ENCODE measurements at regions not wholly inside any gene's neighbourhood (a gene's known extent, or its start where the extent isn't known, plus 50 kb on each side); places are given as distances from the start of the nearest gene placed in this dataset.

GRCh38 chr6:165760803-165761185, 97.8 kb upstream of the PDE10A start:
- Histone ChIP-seq H3K4me3 (ENCODE audit: low read length in 2 of 2) (no peak overlapping the region), H3K27ac (ENCODE audit: low read depth in 1 of 2, low read length in 2 of 2) (no peak overlapping the region), H3K9me3 (ENCODE audit: control insufficient read depth, low read length) (peaks cover 3% of the 10 kb centered on the region), H3K4me1 (ENCODE audit: control insufficient read depth in 1 of 2, insufficient read depth in 2 of 2, low read length in 2 of 2) (no peaks in the 10 kb centered on the region), H3K27me3 (ENCODE audit: control insufficient read depth in 1 of 2, insufficient read depth in 2 of 2, low read length in 1 of 2) (no peaks in the 10 kb centered on the region), H3K36me3 (ENCODE audit: control insufficient read depth in 1 of 2, insufficient read depth in 2 of 2, low read length in 1 of 2) (no peaks in the 10 kb centered on the region)
- ATAC-seq (ENCODE audit: low FRiP score): no peak
- DNase-seq: no peak
- 92 to 95% methylated on average over 8 of the region's 8 CpGs for WGBS, 2 donors
- intact Hi-C loops (cut with DNase I): no loop called here

- no peaks in the 10 kb centered on the region for H3K4me1 ChIP-seq (ENCODE audit: control insufficient read depth in 1 of 2, insufficient read depth in 2 of 2, low read length in 2 of 2)
- no peaks in the 10 kb centered on the region for H3K27me3 ChIP-seq (ENCODE audit: control insufficient read depth in 1 of 2, insufficient read depth in 2 of 2, low read length in 1 of 2)
- ATAC-seq (ENCODE audit: low FRiP score) (no peak), DNase-seq (no peak)
- intact Hi-C loops (cut with DNase I): no loop called here
- H3K36me3 ChIP-seq (ENCODE audit: control insufficient read depth in 1 of 2, insufficient read depth in 2 of 2, low read length in 1 of 2): no peaks in the 10 kb centered on the region
- H3K27ac ChIP-seq (ENCODE audit: low read depth in 1 of 2, low read length in 2 of 2): no peak overlapping the region
- H3K4me3 ChIP-seq (ENCODE audit: low read length in 2 of 2): no peak overlapping the region
- WGBS, 2 donors: 89 to 91% methylated on average over 7 of the region's 7 CpGs
- H3K9me3 ChIP-seq (ENCODE audit: control insufficient read depth, low read length): peaks cover 3% of the 10 kb centered on the region
Observed at GRCh38 chr6:165760126-165760802, 97.2 kb upstream of the PDE10A start.

- H3K27me3 ChIP-seq (ENCODE audit: control insufficient read depth in 1 of 2, insufficient read depth in 2 of 2, low read length in 1 of 2): no peaks in the 10 kb centered on the region
- intact Hi-C loops (cut with DNase I): no loop called here
- no peak for DNase-seq
Observed at GRCh38 chr6:165758441-165758840, 95.4 kb upstream of the PDE10A start.

GRCh38 chr6:165755583-165755982, 92.5 kb upstream of the PDE10A start:
- Histone ChIP-seq H3K27ac (ENCODE audit: low read depth in 1 of 2, low read length in 2 of 2) (no peak overlapping the region), H3K27me3 (ENCODE audit: control insufficient read depth in 1 of 2, insufficient read depth in 2 of 2, low read length in 1 of 2) (no peaks in the 10 kb centered on the region), H3K36me3 (ENCODE audit: control insufficient read depth in 1 of 2, insufficient read depth in 2 of 2, low read length in 1 of 2) (no peaks in the 10 kb centered on the region), H3K9me3 (ENCODE audit: control insufficient read depth, low read length) (no peaks in the 10 kb centered on the region), H3K4me3 (ENCODE audit: low read length in 2 of 2) (no peak overlapping the region), H3K4me1 (ENCODE audit: control insufficient read depth in 1 of 2, insufficient read depth in 2 of 2, low read length in 2 of 2) (no peaks in the 10 kb centered on the region)
- WGBS, 2 donors: 69 to 90% methylated on average over 4 of the region's 4 CpGs
- intact Hi-C loops (cut with DNase I): no loop called here
- no peak for DNase-seq
- ATAC-seq (ENCODE audit: low FRiP score): no peak

More at GRCh38 chr6:165758441-165758840, 95.4 kb upstream of the PDE10A start:
- Histone ChIP-seq H3K27ac (ENCODE audit: low read depth in 1 of 2, low read length in 2 of 2) (no peak overlapping the region), H3K9me3 (ENCODE audit: control insufficient read depth, low read length) (peaks cover 3% of the 10 kb centered on the region), H3K36me3 (ENCODE audit: control insufficient read depth in 1 of 2, insufficient read depth in 2 of 2, low read length in 1 of 2) (no peaks in the 10 kb centered on the region), H3K4me1 (ENCODE audit: control insufficient read depth in 1 of 2, insufficient read depth in 2 of 2, low read length in 2 of 2) (no peaks in the 10 kb centered on the region), H3K4me3 (ENCODE audit: low read length in 2 of 2) (no peak overlapping the region)
- ATAC-seq (ENCODE audit: low FRiP score): no peak

GRCh38 chr6:165753506-165753905, 90.5 kb upstream of the PDE10A start:
- H3K4me3 ChIP-seq (ENCODE audit: low read length in 2 of 2): no peak overlapping the region
- no peaks in the 10 kb centered on the region for H3K36me3 ChIP-seq (ENCODE audit: control insufficient read depth in 1 of 2, insufficient read depth in 2 of 2, low read length in 1 of 2)
- ATAC-seq (ENCODE audit: low FRiP score): no peak
- H3K9me3 ChIP-seq (ENCODE audit: control insufficient read depth, low read length): no peaks in the 10 kb centered on the region
- H3K27me3 ChIP-seq (ENCODE audit: control insufficient read depth in 1 of 2, insufficient read depth in 2 of 2, low read length in 1 of 2): no peaks in the 10 kb centered on the region
- H3K27ac ChIP-seq (ENCODE audit: low read depth in 1 of 2, low read length in 2 of 2): no peak overlapping the region
- intact Hi-C loops (cut with DNase I): no loop called here
- no peak for DNase-seq
- no peaks in the 10 kb centered on the region for H3K4me1 ChIP-seq (ENCODE audit: control insufficient read depth in 1 of 2, insufficient read depth in 2 of 2, low read length in 2 of 2)

- Histone ChIP-seq H3K36me3 (ENCODE audit: control insufficient read depth in 1 of 2, insufficient read depth in 2 of 2, low read length in 1 of 2) (no peaks in the 10 kb centered on the region), H3K27ac (ENCODE audit: low read depth in 1 of 2, low read length in 2 of 2) (no peak overlapping the region), H3K4me1 (ENCODE audit: control insufficient read depth in 1 of 2, insufficient read depth in 2 of 2, low read length in 2 of 2) (no peaks in the 10 kb centered on the region), H3K9me3 (ENCODE audit: control insufficient read depth, low read length) (no peaks in the 10 kb centered on the region), H3K4me3 (ENCODE audit: low read length in 2 of 2) (no peak overlapping the region), H3K27me3 (ENCODE audit: control insufficient read depth in 1 of 2, insufficient read depth in 2 of 2, low read length in 1 of 2) (no peaks in the 10 kb centered on the region)
- ATAC-seq (ENCODE audit: low FRiP score) (no peak), DNase-seq (no peak)
- 41 to 58% methylated on average over 3 of the region's 3 CpGs for WGBS, 2 donors
- intact Hi-C loops (cut with DNase I): no loop called here
Observed at GRCh38 chr6:165752451-165752850, 89.4 kb upstream of the PDE10A start.

- Histone ChIP-seq H3K27ac (ENCODE audit: low read depth in 1 of 2, low read length in 2 of 2) (no peak overlapping the region), H3K4me3 (ENCODE audit: low read length in 2 of 2) (no peak overlapping the region), H3K9me3 (ENCODE audit: control insufficient read depth, low read length) (no peaks in the 10 kb centered on the region), H3K27me3 (ENCODE audit: control insufficient read depth in 1 of 2, insufficient read depth in 2 of 2, low read length in 1 of 2) (no peaks in the 10 kb centered on the region), H3K36me3 (ENCODE audit: control insufficient read depth in 1 of 2, insufficient read depth in 2 of 2, low read length in 1 of 2) (no peaks in the 10 kb centered on the region), H3K4me1 (ENCODE audit: control insufficient read depth in 1 of 2, insufficient read depth in 2 of 2, low read length in 2 of 2) (no peaks in the 10 kb centered on the region)
- no peak for DNase-seq
- 91 to 97% methylated on average over 7 of the region's 7 CpGs for WGBS, 2 donors
- no peak for ATAC-seq (ENCODE audit: low FRiP score)
- intact Hi-C loops (cut with DNase I): no loop called here
Observed at GRCh38 chr6:165751486-165751885, 88.4 kb upstream of the PDE10A start.

GRCh38 chr6:165749163-165749562, 86.1 kb upstream of the PDE10A start:
- Histone ChIP-seq H3K9me3 (ENCODE audit: control insufficient read depth, low read length) (no peaks in the 10 kb centered on the region), H3K27ac (ENCODE audit: low read depth in 1 of 2, low read length in 2 of 2) (no peak overlapping the region), H3K27me3 (ENCODE audit: control insufficient read depth in 1 of 2, insufficient read depth in 2 of 2, low read length in 1 of 2) (no peaks in the 10 kb centered on the region), H3K4me3 (ENCODE audit: low read length in 2 of 2) (no peak overlapping the region), H3K4me1 (ENCODE audit: control insufficient read depth in 1 of 2, insufficient read depth in 2 of 2, low read length in 2 of 2) (no peaks in the 10 kb centered on the region), H3K36me3 (ENCODE audit: control insufficient read depth in 1 of 2, insufficient read depth in 2 of 2, low read length in 1 of 2) (no peaks in the 10 kb centered on the region)
- DNase-seq (no peak), ATAC-seq (ENCODE audit: low FRiP score) (no peak)
- intact Hi-C loops (cut with DNase I): no loop called here

- Histone ChIP-seq H3K9me3 (ENCODE audit: control insufficient read depth, low read length) (no peaks in the 10 kb centered on the region), H3K4me1 (ENCODE audit: control insufficient read depth in 1 of 2, insufficient read depth in 2 of 2, low read length in 2 of 2) (no peaks in the 10 kb centered on the region), H3K27ac (ENCODE audit: low read depth in 1 of 2, low read length in 2 of 2) (no peak overlapping the region), H3K36me3 (ENCODE audit: control insufficient read depth in 1 of 2, insufficient read depth in 2 of 2, low read length in 1 of 2) (no peaks in the 10 kb centered on the region), H3K27me3 (ENCODE audit: control insufficient read depth in 1 of 2, insufficient read depth in 2 of 2, low read length in 1 of 2) (no peaks in the 10 kb centered on the region), H3K4me3 (ENCODE audit: low read length in 2 of 2) (no peak overlapping the region)
- no peak for DNase-seq
- no peak for ATAC-seq (ENCODE audit: low FRiP score)
- intact Hi-C loops (cut with DNase I): no loop called here
- 39 to 40% methylated on average over 6 of the region's 6 CpGs for WGBS, 2 donors
Observed at GRCh38 chr6:165748390-165748789, 85.3 kb upstream of the PDE10A start.

Measured in aorta (tissue), 5 donors.